Right cardiac atrium (tissue), 5 donors: ENCODE measurements at regions not wholly inside any gene's neighbourhood (a gene's known extent, or its start where the extent isn't known, plus 50 kb on each side); places are given as distances from the start of the nearest gene placed in this dataset.
"Not testable (repeated sequence)": the region's sequence is repeated elsewhere in the genome, so short reads cannot be mapped to it uniquely, and the experiment has no call there.

Experiments used
- ATAC-seq, 2 donors: fragments of 200-7000 bp; cut with Tn5 transposase; one replicate each; pipeline versions ENCODE4 v1.8.0 to v1.9.1; 2020; ENCODE audit warnings: moderate library complexity in 2 of 2, mild to moderate bottlenecking in 1 of 2
- DNase-seq, 3 donors: peaks; one replicate each; pipeline ENCODE4 v3.0.0-alpha.2; 2020
- H3K27ac ChIP-seq: one replicate; pipeline ENCODE4 v1.5.1; 2013; ENCODE audit warnings: mild to moderate bottlenecking, low read length, control low read depth, moderate library complexity
- H3K27me3 ChIP-seq: one replicate; pipeline ENCODE4 v1.6.1; 2013; ENCODE audit not compliant: control insufficient read depth, insufficient read depth
- H3K4me1 ChIP-seq: one replicate; pipeline ENCODE4 v1.6.1; 2013; ENCODE audit warnings: low read length; ENCODE audit not compliant: control insufficient read depth, insufficient read depth
- H3K4me3 ChIP-seq: one replicate; pipeline ENCODE4 v1.5.1; 2013; ENCODE audit warnings: low read length, control low read depth
- H3K9me3 ChIP-seq: one replicate; pipeline ENCODE4 v1.6.1; 2013; ENCODE audit warnings: low read length; ENCODE audit not compliant: control insufficient read depth
- WGBS: extraction: QIAGEN DNeasy Blood & Tissue Kit; methylation state at CpG from one replicate; pipeline ENCODE4 v1.1.7; 2013; 5-methylcytosine and 5-hydroxymethylcytosine counted together
- intact Hi-C, 4 donors: fragments of 100-400 bp; cut with DNase I; formaldehyde crosslinking; loops; one replicate each; pipeline versions ENCODE4 v1.11.0 to v1.14.0; 2022 to 2023
- donor health status: healthy with polysubstance abuse.
- donor health status: DM: no; HTN: yes; CAD: no.
- donor health status: DM: no; HTN: no; CAD: no.
- donor health status: DM: no; HTN: yes; CAD: no; lungs with severe emphysema.
- donor health status: DM: yes; HTN: yes; CAD: no.

- WGBS: 88% methylated on average over 8 of the region's 8 CpGs
- DNase-seq (no peak), ATAC-seq (no peak)
- Histone ChIP-seq H3K27me3 (no peaks in the 10 kb centered on the region), H3K4me1 (no peaks in the 10 kb centered on the region), H3K9me3 (no peaks in the 10 kb centered on the region), H3K27ac (no peak overlapping the region), H3K4me3 (no peak overlapping the region)
- intact Hi-C loops: no loop called here
Observed at GRCh38 chr3:31102196-31102879, 207.9 kb upstream of the GADL1 start.

DNA sequence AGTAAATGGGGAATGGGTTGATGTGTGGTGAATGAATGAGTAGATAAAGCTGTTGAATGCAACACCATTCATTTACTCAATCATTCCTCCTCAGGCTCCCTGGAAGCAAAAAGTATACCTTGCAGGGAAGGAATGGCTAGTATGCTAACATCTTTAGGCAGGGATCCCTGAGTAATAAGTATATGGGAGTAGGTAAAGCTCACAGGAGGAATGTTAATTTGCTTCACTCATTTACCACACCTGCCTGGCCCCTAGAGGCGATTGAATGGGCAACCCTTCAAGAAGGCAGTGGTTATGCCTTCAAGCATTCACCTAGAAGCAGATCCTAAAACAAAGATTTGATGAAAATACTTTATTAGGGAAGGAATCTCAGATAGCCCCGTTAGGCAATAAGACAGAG, 208.7 kb upstream of the GADL1 start:
- Histone ChIP-seq H3K27ac (no peak overlapping the region), H3K4me3 (no peak overlapping the region), H3K27me3 (no peaks in the 10 kb centered on the region), H3K4me1 (no peaks in the 10 kb centered on the region), H3K9me3 (no peaks in the 10 kb centered on the region)
- WGBS: 78% methylated on average over 2 of the region's 2 CpGs
- ATAC-seq (no peak), DNase-seq (no peak)
- intact Hi-C loops: no loop called here

DNA sequence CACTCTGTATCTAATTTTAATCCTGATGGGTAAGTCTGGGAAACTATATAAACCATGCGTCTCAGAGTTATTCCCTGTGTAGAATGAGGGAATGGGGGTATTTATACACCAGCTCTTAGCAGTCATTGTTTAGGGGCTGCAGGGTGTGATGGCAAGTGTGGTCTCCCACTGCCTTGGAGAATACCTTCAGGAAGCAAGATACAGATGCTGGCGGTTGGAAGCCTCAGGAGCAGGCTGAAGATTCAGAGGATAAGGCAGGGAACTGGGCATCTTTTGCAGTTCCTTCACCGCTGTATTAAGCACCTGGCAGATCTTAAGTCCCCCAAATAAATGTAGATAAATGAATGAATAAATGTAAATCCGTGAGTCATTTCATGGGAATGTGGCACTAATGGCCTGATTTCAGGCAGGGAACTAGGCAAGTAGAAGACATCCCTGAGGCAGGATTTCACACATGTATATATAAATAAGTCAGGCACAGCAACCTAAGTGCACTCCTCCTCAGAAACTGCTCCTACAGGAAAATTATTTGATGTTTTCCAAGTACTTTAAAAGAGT, 209.2 kb upstream of the GADL1 start:
- no peaks in the 10 kb centered on the region for H3K9me3 ChIP-seq
- no peaks in the 10 kb centered on the region for H3K4me1 ChIP-seq
- H3K27me3 ChIP-seq: no peaks in the 10 kb centered on the region
- WGBS: 89% methylated on average over 4 of the region's 4 CpGs
- no peak for DNase-seq
- ATAC-seq: no peak
- H3K4me3 ChIP-seq: no peak overlapping the region
- no peak overlapping the region for H3K27ac ChIP-seq
- intact Hi-C loops: no loop called here

DNA sequence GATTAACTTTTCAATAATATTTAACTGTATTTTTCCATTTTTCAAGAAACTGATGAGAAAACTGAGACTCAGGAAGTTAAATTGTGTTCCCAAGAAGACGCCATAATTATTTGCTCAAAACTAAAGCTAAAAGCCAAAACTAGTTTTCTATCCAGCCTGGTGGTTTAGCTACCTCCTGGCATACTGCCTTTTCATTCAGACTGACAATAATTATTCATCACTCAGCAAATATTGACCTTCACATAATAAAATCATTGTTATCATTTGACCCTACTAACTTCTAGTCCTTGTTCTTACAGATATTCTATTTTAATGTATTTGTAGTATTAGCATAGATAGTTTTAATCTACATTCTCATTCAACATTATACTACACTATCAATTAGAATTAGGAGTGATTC, 210.6 kb upstream of the GADL1 start:
- intact Hi-C loops: no loop called here

DNA sequence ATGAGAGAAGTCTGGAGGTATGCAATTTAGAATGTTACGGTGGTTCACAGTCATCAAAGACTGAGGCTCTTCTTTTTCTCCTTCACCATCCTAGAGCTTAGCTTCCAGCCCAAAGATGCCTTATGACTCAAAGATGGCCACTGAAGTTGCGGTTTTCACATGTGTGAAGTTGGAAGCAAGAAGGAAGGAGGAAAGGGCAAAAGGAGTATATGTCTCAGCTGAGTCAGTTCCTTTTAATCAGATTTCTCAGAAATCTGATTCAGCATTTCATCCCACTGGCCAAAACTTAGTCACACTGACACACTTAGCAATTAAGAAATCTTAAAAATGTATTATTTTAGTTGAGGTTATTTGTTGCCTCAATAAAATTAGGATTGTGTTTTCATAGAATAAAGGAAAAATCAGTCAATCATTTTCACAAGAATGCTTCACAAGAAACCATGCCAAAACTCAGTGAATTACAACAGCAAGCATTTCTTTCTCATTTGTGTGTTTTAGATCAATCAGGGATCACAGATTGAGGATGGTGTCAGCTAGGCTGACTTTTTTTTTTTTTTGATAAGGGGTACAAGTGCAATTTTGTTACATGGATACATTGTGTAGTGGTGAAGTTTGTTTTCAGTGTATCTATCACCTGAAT, 211.1 kb upstream of the GADL1 start:
- intact Hi-C loops: no loop called here
- H3K27me3 ChIP-seq: no peaks in the 10 kb centered on the region
- 91% methylated on average over 2 of the region's 2 CpGs for WGBS
- ATAC-seq (no peak), DNase-seq (no peak)
- H3K4me1 ChIP-seq: no peaks in the 10 kb centered on the region
- no peaks in the 10 kb centered on the region for H3K9me3 ChIP-seq
- no peak overlapping the region for H3K27ac ChIP-seq
- no peak overlapping the region for H3K4me3 ChIP-seq

More for the DNA sequence above, 210.6 kb upstream of the GADL1 start:
- ATAC-seq: no peak
- no peaks in the 10 kb centered on the region for H3K27me3 ChIP-seq
- 91% methylated on average over 1 of the region's 1 CpG for WGBS
- no peaks in the 10 kb centered on the region for H3K4me1 ChIP-seq
- H3K27ac ChIP-seq: no peak overlapping the region
- H3K9me3 ChIP-seq: no peaks in the 10 kb centered on the region
- no peak overlapping the region for H3K4me3 ChIP-seq
- no peak for DNase-seq

GRCh38 chr3:31106204-31106603, 211.7 kb upstream of the GADL1 start:
- Histone ChIP-seq H3K27me3 (no peaks in the 10 kb centered on the region), H3K27ac (no peak overlapping the region), H3K4me1 (no peaks in the 10 kb centered on the region), H3K4me3 (no peak overlapping the region), H3K9me3 (no peaks in the 10 kb centered on the region)
- WGBS: 87% methylated on average over 2 of the region's 2 CpGs
- intact Hi-C loops: no loop called here
- ATAC-seq (no peak), DNase-seq (no peak)

GRCh38 chr3:31106912-31107311, 212.5 kb upstream of the GADL1 start:
- Histone ChIP-seq H3K4me1 (no peaks in the 10 kb centered on the region), H3K27me3 (no peaks in the 10 kb centered on the region), H3K27ac (no peak overlapping the region), H3K4me3 (no peak overlapping the region), H3K9me3 (no peaks in the 10 kb centered on the region)
- intact Hi-C loops: no loop called here
- DNase-seq (no peak), ATAC-seq (no peak)
- WGBS: 91% methylated on average over 2 of the region's 2 CpGs

- H3K4me3 ChIP-seq: no peak overlapping the region
- intact Hi-C loops: no loop called here
- H3K4me1 ChIP-seq: no peaks in the 10 kb centered on the region
- H3K27me3 ChIP-seq: no peaks in the 10 kb centered on the region
- no peaks in the 10 kb centered on the region for H3K9me3 ChIP-seq
- ATAC-seq (no peak), DNase-seq (no peak)
- H3K27ac ChIP-seq: no peak overlapping the region
- 77% methylated on average over 1 of the region's 1 CpG for WGBS
Observed at GRCh38 chr3:31114929-31115283, 220.4 kb upstream of the GADL1 start.

DNA sequence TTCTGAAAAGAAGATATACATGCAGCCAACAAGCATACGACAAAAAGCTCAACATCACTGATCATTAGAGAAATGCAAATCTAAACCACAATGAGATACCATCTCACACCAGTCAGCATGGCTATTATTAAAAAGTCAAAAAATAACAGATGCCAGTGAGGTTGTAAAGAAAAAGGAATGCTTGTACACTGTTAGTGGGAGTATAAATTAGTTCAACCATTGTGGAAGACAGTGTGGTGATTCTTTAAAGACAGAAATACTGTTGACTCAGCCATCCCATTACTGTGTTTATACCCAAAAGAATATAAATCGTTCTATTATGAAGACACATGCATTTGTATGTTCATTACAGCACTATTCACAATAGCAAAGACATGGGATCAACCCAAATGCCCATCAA, 221.1 kb upstream of the GADL1 start:
- H3K4me1 ChIP-seq, intact Hi-C loops, H3K9me3 ChIP-seq, H3K4me3 ChIP-seq, H3K27me3 ChIP-seq, ATAC-seq, DNase-seq, H3K27ac ChIP-seq: not testable (repeated sequence)
- 90% methylated on average over 2 of the region's 2 CpGs for WGBS

GRCh38 chr3:31116651-31117050, 222.2 kb upstream of the GADL1 start:
- Histone ChIP-seq H3K4me1 (no peaks in the 10 kb centered on the region), H3K27me3 (no peaks in the 10 kb centered on the region), H3K27ac (no peak overlapping the region), H3K9me3 (no peaks in the 10 kb centered on the region), H3K4me3 (no peak overlapping the region)
- ATAC-seq: no peak
- intact Hi-C loops: no loop called here
- WGBS: 98% methylated on average over 2 of the region's 2 CpGs
- no peak for DNase-seq

GRCh38 chr3:31117854-31118253, 223.4 kb upstream of the GADL1 start:
- Histone ChIP-seq H3K9me3 (no peaks in the 10 kb centered on the region), H3K4me1 (no peaks in the 10 kb centered on the region), H3K27me3 (no peaks in the 10 kb centered on the region), H3K27ac (no peak overlapping the region), H3K4me3 (no peak overlapping the region)
- 86% methylated on average over 2 of the region's 2 CpGs for WGBS
- intact Hi-C loops: no loop called here
- DNase-seq: no peak
- no peak for ATAC-seq
